NCI-H345 treated with DMSO at 0.1 percent for 48 hours (cell line): ENCODE measurements at regions not wholly inside any gene's neighbourhood (a gene's known extent, or its start where the extent isn't known, plus 50 kb on each side); places are given as distances from the start of the nearest gene placed in this dataset.

ENCODE experiments used
- DNase-seq: peaks from one replicate; lab custom pipeline; 2025; ENCODE audit not compliant: unreplicated experiment; lab: John Stamatoyannopoulos, UW

DNA sequence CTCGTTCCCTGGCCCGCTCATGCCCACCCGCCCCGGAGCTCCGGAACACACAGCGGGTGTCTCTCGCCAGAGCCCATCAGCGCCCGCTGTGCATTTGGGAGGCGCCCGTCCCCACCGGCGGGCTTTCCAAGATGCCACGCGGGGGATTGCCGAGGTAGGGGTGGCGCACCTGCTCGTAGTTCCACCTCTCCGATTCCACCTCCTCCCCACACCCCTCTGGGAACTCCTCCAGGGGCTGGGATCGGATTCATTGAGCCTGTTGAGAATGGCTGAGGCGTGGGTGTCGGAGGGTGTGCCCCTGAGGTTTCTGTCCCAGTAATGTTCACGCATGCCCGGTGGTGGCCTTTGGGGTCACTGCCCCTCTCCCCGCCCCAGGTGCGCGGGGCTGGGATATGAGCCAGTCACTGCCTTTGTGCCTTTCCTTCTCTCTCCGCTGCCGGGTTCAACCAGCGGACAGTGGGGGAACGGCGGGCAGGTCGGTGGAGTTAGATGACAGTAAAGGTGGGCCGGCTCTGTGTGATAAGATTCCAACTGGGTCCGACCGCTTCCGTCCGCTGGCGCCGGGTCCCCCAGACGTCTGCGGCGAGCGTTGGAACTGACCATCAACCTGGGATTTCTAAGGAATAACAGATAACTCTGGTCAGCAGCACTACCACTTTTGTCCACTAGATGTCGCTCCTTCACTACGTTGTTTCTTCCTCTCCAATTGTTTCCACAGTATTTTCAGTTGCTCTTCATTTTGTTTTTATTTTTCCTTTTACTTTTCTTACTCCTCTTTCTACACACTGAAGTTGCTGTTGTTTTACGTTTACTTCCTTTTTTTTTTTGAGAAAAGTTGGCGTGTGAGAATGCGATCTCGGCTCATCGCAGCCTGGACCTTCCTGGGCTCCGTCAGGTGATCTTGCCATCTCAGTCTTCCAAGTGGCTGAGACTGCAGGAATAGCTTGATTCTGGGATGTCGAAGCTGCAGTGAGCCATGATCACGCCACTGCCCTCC is 178.1 kb upstream of the ALG10B start:
- DNase-seq, result peak; percentile 22

DNA sequence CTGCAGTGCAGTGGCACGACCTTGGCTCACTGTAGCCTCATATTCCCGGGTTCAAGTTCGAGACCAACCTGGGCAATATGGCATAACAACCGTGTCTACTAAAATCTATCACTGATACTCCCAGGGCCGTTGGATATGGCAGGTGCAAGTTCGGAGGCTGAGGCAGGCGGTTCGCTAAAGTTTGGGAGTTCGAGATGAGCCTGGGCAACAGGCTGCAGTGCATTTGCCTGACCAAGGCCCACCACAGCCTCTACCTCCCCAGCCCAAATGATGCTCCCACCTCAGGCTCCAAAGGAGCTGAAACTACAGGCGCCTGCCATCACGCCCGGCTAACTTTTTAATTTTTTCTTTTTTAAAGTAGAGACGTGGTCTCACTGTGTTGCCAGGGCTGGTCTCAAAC is 177.1 kb upstream of the ALG10B start:
- DNase-seq, result no peak

DNA sequence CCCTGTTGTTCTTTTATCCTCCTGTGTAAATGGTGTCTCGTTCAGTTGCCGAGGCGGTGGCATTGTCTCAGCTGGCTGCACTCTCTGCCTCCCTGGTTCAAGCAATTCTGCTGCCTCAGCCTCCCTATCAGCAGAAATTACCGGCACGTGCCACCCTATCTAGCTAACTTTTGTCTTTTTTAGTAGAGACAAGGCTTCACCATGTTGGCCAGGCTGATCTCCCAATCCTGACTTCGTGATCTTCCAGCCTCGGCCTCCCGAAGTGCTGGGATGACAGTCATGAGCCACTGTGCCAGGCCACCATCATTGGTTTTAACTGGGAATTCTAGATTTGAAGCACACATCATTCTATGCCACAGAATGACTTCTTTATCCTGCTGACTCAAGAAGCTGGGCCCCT is 175.3 kb upstream of the ALG10B start:
- no peak for DNase-seq

DNA sequence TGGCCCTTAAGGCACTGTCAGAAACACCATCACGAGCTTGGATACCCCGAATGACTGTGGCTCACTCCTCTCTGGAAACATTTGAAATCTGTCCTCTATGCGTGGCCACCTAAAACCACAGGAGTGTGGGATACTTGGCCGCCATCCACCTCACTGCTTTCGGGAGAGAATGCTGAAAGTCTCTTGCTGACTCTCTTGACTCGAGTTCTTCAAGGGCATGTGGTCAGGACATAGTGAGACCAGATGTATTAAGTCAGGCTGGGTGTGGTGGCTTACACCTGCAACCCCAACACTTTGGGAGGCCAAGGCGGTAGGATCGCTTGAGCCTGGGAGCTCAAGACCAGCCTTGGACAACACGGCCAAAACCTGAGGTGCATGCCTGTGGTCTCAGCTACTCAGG is 174.7 kb upstream of the ALG10B start:
- no peak for DNase-seq

DNA sequence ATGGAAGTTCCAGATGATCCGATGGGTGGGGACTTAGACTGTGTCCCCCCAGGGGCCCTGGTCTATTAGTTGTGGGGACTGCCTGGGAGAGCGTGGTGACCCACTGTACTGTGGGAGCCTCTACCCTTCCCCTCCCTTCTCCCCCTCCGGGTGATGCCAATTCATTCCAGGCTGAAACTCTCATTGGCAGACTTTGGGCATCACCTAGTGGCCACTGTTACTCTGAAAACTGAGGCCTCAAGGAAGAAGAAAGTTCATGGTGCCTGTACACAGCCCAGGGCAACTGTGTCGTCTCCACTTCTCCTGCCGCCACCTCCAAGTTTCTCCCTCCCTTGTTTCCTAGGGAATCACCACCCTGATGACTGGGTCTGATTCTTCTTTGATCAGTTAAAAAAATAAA is 173.6 kb upstream of the ALG10B start:
- DNase-seq, result no peak

DNA sequence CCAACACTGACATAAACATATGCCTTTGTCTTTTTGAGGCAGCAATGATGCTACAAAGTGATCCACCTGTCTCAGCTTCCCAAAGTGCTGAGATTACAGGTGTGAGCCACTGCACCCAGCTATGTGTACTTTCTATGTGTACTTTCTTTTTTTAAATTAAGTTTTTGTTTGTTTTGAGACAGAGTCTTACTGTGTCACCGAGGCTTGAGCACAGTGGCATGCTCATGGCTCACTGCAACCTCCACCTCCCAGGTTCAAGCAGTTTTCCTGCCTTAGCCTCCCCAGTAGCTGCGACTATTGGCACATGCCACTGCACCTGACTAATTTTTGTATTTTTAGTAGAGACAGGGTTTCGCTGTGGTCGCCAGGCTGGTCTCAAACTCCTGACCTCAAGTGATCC is 172.5 kb upstream of the ALG10B start:
- no peak for DNase-seq

DNA sequence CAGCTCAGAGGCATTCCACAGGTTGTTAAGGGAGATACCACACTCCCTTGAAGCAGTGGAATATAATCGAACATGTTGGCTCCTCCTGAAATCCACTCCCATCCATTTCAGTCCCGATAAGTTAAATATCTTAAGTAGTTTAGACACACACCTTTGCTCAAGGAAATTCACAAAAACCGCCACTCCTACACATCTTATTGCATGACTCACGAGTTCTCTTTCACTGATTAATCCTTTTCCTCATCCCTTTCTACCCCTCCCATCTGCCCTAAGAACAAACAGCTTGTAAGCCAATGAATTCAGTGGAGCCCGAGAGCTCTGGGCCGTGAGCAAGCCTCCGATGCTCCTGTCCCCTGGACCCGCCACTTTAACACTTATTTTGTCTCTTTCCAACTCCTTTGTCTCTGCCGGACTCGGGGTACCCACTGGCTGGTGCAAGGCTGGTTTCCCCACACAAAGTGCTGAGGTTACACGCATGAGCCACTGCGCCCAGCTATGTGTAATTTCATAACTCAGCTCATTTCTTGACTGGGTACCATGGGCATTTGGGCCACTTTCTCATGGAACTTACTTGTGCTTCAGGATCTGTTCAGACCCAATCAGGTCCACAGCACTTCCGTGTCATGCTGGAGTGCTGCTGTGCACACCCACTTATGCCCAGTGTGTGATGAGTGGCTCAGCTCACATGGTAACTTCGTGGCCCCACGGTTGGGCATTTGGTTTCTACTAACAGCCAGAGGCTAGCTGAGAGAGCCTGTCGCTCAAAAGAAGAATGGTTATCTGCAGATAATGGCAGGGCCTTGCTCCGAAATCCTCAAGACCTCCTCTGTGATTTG is 171.8 kb upstream of the ALG10B start:
- DNase-seq, result no peak

DNA sequence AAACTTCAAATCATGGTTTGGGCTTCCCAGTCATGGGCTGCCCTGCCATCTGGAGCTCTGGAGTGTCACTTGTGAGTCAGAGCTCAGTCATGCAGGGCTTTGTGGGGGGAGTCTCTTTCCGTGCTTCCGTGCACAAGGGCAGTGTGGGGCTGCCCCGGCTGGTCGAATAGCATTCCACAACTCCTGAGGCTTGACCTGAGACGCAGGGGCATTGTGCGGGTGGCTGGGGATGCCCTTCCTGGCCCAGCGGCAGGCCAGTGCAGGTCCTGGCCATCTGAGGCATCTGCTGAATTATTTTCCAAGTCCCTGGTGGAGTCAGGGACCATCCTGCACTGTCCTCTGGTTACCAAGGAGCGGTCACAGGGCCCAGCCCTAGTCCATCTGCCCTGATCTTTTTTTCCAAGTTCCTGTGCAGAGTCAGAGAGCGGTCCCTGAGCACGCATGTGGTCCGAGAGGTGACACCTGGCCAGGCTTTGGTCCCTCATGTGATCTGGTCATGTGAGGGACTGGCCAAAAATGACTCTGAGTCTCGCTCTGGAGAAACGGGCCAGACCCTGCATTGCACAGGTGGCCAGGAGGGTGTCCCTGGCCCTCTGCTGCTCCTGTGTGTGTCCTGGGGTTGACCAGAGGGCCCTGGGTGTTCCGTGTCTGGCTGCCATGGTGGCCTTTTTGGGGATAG is 167.0 kb upstream of the ALG10B start:
- no peak for DNase-seq

DNA sequence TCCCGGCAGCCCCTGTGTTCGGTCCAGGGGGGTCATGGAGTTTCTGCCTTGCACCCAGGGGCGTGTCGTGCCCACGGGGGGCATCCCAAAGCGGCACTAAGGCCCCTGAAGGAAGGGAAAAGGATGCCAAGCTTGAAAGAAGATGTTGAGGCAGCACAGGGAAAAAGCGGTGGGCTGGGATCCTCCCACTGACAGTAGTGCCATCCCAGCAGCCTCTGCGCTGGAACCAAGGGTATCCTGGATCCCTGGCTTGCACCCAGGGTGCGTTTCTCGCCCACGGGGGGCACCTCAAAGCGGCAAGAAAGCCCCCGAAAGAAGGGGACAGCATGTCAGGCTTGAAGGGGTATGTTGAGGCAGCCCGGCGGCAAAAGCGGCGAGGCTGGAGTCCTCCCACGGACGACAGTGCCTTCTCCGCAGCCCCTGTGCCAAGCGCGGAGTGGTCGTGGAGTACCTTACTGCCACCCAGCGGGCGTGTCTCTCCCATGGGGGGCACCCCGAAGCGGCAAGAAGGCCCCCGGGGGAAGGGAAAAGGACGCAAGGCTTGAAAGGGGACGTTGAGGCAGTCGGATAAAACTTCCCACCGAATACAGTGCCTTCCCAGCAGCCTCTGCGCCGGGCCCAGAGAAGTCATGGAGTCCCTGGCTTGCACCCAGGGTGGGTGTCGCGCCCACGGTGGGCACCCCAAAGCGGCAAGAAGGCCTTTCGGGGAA is 164.4 kb upstream of the ALG10B start:
- no peak for DNase-seq

DNA sequence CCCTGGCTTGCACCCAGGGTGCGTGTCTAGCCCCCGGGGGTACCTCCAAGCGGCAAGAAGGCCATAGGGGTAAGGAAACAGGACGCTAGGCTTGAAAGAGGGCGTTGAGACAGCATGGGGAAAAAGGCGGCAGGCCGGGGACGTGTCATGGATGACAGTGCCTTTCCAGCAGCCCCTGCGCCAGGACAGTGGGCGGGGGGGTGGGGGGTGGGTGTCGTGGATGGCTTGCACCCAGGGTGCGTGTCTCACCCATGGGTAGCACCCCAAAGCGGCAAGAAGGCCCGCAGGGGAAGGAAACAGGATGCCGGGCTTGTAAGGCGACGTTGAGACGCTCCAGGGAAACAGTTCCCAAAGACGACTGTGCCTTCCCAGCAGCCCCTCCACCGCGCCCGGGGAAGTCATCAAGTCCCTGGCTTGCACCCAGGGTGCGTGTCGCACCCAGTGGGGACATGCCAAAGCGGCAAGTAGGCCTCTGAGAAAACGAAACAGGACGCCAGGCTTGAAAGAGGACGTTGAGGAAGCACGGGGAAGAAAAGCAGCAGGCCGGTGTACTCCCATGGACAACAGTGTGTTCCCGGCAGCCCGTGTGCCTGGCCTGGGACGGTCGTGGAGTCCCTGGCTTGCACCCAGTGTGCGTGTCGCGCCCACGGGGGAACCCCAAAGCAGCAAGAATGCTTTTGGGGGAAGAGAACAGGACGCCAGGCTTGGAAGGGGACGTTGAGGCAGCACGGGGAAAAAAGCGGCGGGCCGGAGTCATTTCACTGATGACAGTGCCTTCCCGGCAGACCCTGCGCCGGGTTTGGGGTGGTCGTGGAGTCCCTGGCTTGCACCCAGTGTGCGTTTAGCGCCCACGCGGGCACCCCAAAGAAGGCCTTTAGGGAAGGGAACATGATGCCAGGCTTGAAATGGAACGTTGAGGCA is 163.5 kb upstream of the ALG10B start:
- no peak for DNase-seq

DNA sequence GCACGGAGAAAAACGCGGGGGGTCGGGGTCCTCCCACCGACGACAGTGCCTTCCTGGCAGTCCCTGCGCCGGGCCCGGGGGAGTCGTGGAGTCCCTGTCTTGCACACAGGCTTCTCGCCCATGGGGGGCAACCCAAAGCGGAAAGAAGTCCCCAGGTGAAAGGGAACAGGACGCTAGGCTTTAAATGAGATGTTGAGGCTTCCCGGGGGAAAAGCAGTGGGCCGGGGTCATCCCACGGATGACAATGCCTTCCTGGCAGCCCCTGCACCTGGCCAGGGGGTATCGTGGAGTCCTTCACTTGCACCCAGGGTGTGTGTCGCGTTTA is 162.9 kb upstream of the ALG10B start:
- DNase-seq, result no peak

DNA sequence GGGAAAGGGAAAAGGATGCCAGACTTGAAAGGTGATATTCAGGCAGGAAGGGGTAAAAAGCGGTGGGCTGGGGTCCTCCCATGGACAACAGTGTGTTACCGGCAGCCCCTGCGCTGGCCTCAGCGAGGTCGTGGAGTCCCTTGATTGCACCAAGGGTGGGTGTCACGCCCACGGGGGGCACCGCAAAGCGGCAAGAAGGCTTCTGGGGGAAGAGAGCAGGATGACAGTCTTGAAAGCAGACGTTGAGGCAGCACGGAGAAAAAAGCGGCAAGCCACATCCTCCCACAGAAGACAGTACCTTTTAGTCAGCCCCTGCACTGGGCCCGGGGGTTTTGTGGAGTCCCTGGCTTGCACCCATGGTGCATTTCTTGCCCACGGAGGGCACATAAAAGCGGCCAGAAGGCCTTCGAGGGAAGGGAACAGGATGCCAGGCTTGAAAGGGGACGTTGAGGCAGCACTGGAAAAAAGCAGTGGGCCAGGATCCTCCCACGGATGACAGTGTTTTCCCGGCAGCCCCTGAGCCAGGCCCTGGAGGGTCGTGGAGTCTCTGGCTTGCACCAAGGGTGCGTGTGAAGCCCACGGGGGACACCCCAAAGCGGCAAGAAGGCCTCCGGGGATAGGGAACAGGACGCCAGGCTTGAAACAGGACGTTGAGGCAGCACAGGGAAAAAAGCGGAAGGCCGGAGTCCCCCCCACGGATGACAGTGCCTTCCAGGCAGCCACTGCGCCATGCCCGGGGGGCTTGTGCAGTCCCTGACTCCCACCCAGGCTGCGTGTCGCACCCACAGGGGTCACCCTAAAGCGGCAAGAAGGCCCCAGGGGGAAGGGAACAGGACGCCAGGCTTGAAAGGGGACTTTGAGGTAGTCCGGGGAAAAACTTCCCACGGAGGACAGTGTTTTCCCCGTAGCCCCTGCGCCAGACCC is 162.2 kb upstream of the ALG10B start:
- DNase-seq, result no peak

DNA sequence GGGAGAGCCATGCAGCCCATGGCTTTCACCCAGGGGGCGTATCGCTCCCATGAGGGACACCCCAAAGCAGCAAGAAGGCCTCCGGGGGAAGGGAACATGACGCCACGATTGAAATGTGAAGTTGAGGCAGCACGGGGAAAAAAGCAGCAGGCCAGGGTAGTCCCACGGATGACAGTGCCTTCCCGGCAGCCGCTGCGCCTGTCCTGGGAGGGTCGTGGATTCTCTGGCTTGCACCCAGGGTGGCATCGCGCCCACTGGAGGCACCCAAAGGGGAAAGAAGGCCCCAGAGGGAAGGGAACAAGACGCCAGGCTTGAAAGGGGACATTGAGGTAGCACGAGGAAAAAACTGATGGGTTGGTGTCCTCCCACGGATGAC is 161.6 kb upstream of the ALG10B start:
- no peak for DNase-seq

DNA sequence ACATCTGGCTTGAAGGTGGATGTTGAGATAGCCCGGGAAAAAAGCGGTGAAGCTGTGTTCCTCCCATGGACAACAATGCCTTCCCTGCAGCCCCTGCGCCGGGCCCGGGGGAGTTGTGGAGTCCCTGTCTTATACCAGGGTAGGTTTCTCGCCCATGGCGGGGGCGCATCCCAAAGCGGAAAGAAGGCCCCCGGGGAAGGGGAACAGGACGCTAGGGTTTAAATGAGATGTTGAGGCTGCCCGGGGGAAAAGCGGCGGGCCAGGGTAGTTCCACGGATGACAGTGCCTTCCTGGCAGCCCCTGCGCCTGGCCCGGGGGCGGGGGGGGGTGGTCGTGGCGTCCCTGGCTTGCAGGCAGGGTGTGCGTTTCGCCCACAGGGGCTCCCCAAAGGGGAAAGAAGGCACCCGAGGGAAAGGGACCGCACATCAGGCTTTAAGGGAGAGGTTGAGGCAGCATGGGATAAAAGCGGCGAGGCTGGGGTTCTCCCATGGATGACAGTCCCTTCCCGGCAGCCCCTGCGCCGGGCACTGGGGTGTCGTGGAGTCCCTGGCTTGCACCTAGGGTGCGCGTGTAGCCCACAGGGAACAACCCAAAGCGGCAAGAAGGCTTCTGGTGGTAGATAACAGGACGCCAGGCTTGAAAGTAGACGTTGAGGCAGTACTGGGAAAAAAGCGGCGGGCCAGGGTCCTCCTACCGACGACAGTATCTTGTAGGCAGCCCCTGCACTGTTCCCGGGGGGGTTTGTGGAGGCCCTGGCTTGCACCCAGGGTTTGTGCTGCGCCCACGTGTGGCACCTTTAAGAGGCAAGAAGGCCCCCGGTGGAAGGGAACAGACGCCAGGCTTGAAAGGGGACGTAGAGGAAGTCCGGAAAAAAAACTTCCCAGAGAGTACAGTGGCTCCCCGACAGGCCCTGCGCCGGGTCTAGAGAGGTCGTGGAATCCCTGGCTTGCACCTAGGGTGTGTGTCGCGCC is 160.8 kb upstream of the ALG10B start:
- DNase-seq, result no peak

DNA sequence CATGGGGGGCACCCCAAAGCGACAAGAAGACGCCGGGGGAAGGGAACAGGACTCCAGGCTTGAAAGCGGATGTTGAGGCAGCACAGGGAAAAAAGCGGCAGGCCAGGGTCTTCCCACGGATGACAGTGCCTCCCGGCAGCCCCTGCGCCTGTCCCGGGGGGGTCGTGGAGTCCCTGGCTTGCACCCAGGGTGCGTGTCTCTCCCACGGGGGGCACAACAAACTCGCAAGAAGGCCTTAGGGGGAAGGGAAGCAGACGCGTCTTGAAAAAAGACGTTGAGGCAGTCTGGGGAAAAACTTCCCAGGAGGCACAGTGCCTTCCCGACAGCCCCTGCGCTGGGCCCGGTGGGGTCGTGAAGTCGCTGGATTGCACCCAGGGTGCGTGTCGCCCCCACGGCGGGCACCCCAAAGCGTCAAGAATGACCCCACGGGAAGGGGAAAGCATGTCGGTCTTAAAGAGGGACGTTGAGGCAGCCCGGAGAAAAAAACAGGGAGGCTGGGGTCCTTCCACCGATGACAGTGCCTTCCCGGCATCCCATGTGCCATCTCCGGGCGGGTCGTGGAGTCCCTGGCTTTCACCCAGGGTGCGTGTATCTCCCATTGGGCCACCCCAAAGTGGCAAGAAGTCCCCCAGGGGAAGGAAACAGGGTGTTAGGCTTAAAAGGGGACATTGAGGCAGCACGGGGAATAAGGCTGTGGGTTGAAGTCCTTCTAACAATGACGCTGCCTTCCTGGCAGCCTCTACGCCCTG is 159.9 kb upstream of the ALG10B start:
- DNase-seq, result no peak

DNA sequence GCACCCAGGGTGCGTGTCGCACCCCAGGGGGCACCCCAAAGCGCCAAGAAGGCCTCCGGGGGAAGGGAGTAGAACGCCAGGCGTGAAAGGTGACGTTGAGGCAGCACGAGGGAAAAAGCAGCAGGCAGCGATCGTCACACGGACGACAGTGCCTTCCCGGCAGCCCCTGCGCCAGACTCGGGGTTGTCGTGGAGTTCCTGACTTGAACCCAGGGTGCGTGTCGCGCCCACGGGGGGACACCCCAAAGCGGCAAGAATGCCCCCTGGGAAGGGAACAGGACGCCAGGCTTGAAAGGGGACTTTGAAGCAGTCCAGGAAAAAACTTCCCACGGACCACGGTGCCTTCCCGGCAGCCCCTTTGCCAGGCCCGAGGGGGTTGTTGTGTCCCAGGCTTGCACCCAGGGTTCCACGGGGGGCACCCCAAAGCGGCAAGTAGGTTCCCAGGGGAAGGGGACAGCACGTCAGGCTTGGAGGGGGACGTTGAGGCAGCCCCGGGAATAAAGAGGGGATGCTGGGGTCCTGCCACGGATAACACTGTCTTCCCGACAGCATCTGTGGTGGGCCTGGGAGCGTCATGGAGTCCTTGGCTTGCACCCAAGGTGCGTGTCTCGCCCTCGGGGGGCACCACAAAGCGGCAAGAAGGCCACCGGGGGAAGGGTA is 159.2 kb upstream of the ALG10B start:
- no peak for DNase-seq
